BJ (cell line): ENCODE measurements at regions not wholly inside any gene's neighbourhood (a gene's known extent, or its start where the extent isn't known, plus 50 kb on each side); places are given as distances from the start of the nearest gene placed in this dataset.

Experiments
- CTCF ChIA-PET: fragments of 350-600 bp; formaldehyde crosslinking; extraction: SDS; loops from one replicate; lab custom pipeline; 2021; ENCODE audit warnings: antibody characterized with exemption, inconsistent platforms; lab: Yijun Ruan, JAX
- POLR2A ChIA-PET: fragments of 300-600 bp; sonication (Branson Sonifier 250); formaldehyde crosslinking; extraction: SDS; loops from one replicate; lab custom pipeline; 2021; ENCODE audit warnings: antibody characterized with exemption; lab: Charles Lee
- DNase-seq: peaks from one replicate; pipeline ENCODE4 v3.0.0-alpha.2; 2011; ENCODE audit warnings: low read depth
- H3K27me3 ChIP-seq: 2 replicates; pipeline ENCODE4 v1.6.0; 2011; ENCODE audit warnings: low read length; ENCODE audit not compliant: control insufficient read depth, insufficient read depth
- H3K36me3 ChIP-seq: 2 replicates; pipeline ENCODE4 v1.5.1; 2011; ENCODE audit warnings: low read length; ENCODE audit not compliant: control insufficient read depth, insufficient read depth
- H3K4me3 ChIP-seq: 2 replicates; pipeline ENCODE4 v1.5.1; 2011; ENCODE audit warnings: low read depth, mild to moderate bottlenecking, control low read depth, low read length
- CTCF ChIP-seq: IDR thresholded peaks from 2 replicates; pipeline ENCODE4 v1.5.1; 2011; ENCODE audit warnings: low read depth, mild to moderate bottlenecking, control low read depth, inconsistent platforms, low read length, moderate library complexity; ENCODE audit not compliant: insufficient read depth

DNA sequence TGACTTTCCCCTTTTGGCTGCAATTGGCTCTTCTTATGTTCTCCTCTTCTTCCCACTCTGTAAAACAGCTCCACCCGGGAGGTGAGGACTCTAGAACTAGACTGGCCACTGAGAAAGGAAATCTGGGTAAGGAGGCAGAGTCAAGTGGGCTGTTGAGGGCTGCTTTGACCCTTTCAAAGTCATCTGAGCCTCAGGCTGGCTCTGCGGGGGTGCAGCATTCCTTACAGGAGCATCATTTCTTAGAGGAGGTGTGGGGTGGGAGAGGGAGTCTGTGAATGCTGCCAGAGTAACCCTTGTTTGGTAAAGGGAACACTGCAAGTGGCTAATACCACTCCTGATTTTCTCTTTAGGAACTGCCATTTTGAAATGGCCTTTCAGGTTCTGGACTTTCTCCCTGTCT lies 377.7 kb upstream of the SMARCA2 start:
- ChIA-PET POLR2A (no interaction called here), CTCF (no interaction called here)
- DNase-seq: no peak
- Histone ChIP-seq H3K27me3 (no peaks in the 10 kb centered on the region), H3K4me3 (no peak overlapping the region), H3K36me3 (no peaks in the 10 kb centered on the region)
- no peak for TF ChIP-seq CTCF

- TF ChIP-seq CTCF: no peak
- ChIA-PET CTCF (interaction anchor here (0.7 kb wide), 1 partner anchor 745 kb away, joined by 3 read pairs; no protein-coding TSS in a partner anchor), POLR2A (no interaction called here)
- Histone ChIP-seq H3K27me3 (no peaks in the 10 kb centered on the region), H3K36me3 (no peaks in the 10 kb centered on the region), H3K4me3 (no peak overlapping the region)
- no peak for DNase-seq
Measured at GRCh38 chr9:1639166-1639565, 376.0 kb upstream of the SMARCA2 start.

- ChIA-PET POLR2A (no interaction called here), CTCF (no interaction called here)
- Histone ChIP-seq H3K4me3 (no peak overlapping the region), H3K36me3 (no peaks in the 10 kb centered on the region), H3K27me3 (no peaks in the 10 kb centered on the region)
- TF ChIP-seq CTCF: no peak
- no peak for DNase-seq
Measured at GRCh38 chr9:1647776-1648175, 367.4 kb upstream of the SMARCA2 start.

GRCh38 chr9:1653282-1653681 lies 361.9 kb upstream of the SMARCA2 start:
- ChIA-PET CTCF (no interaction called here), POLR2A (no interaction called here)
- TF ChIP-seq CTCF: no peak
- Histone ChIP-seq H3K4me3 (no peak overlapping the region), H3K27me3 (no peaks in the 10 kb centered on the region), H3K36me3 (no peaks in the 10 kb centered on the region)
- DNase-seq: no peak

DNA sequence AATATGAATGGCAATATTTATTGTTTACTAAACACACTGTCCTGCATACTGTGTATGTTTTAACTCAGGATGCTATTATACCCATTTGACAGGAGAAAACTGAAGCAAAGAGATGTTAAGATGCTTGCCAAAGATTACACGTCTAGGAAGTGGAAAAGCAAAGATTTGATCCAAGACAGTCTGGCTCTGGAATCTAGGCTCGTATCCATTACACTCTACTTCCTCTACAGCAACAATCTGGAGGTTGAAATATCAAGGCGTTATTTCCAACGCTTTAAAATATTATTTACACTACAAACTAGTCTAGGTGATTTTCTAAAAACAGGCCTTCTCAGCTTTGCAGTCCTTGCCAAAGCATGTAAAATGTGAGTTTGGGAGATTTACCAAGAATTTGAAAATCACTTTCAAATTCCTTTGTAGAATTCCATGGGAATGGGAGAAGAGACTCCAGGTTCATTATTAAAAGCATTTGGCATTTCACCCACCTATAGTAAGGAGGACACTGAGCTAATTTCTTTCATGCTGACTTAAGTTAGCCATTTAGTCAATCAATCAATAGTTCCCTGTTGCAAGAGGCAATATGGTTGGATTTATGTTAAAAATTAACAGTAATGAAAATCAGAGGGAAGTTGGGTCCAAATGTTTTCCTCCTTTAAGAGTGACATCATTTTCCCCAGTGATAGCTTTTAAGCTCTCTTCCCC lies 356.3 kb upstream of the SMARCA2 start:
- no peak for DNase-seq
- TF ChIP-seq CTCF: no peak
- Histone ChIP-seq H3K36me3 (no peaks in the 10 kb centered on the region), H3K4me3 (no peak overlapping the region), H3K27me3 (no peaks in the 10 kb centered on the region)
- ChIA-PET CTCF (no interaction called here), POLR2A (no interaction called here)
